ENCODE measurements at regions not wholly inside any gene's neighbourhood (a gene's known extent, or its start where the extent isn't known, plus 50 kb on each side); places are given as distances from the start of the nearest gene placed in this dataset.

GRCh38 chr1:22352355-22352754, 99.3 kb upstream of the ZBTB40 start:
- no peak for DNase-seq

DNA sequence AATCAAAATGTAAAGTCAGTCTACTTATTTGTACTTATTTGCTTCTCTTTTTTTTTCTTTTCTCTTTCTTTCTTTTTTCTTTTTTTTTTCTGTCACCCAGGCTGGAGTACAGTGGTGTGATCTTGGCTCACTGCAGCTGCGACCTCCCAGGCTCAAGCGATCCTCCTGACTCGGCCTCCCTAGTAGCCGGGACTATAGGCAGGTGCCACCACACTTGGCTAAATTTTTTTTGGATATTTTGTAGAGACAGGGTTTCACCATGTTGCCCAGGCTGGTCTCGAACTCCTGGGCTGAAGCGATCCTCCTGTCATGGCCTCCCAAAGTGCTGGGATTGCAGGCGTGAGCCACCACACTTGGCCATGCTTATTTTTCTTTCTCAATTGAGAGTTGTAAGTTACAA, 98.8 kb upstream of the ZBTB40 start:
- no peak for DNase-seq

DNA sequence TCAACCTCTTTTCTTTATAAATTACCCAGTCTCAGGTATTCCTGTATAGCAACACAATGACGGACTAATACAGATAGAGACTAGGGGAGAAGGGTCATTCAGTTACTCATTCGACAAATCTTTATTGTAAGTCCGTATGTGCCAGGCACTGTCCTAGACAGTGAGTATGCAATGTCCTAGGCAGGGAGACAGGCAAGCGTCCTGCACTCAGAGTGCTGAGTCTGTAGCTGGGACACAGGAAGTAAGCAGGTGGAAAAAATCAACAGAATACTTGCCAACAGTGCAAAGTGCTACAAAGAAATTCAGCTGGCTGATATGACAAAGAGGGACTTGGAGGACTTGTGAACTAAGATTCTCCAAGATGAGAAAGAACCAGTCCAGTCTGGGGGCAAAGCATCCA, 92.2 kb upstream of the ZBTB40 start:
- DNase-seq, result no peak

DNA sequence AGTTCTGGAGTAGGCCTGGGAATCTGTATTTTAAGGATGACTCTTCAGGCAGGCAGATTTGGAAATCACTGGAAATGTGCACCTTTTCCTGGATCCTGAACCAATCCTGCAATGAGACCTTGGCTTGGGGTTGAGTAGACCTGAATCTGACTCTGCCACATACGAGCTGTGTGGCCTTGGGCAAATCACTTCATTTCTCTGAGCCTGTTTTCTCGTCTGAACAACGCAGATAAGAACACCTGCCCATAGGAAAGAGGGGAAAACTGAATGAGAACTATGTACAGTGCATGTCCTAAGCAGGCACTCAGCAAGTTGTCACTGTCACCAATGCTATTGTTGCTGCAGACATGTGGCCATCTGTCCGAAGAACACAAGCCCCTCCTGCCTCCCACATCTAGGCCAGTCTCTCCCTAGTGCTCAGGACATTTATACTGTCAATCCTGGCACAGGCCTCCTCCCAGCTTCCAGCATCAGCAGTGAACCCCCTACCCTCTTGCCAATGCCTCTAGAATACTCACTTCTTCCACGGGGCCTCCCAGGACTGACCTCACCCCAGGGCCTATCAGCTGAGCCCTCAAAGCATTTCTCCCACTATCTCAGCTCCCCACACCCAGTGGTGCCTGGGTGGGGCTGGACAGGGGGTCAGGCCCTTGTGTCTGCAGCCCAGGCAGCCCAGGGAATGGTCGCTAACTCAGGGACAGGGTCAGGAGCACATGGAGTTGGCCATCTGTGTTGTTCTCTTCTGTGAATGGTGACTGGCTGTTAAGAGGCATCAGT, 88.8 kb upstream of the ZBTB40 start:
- DNase-seq, result no peak

DNA sequence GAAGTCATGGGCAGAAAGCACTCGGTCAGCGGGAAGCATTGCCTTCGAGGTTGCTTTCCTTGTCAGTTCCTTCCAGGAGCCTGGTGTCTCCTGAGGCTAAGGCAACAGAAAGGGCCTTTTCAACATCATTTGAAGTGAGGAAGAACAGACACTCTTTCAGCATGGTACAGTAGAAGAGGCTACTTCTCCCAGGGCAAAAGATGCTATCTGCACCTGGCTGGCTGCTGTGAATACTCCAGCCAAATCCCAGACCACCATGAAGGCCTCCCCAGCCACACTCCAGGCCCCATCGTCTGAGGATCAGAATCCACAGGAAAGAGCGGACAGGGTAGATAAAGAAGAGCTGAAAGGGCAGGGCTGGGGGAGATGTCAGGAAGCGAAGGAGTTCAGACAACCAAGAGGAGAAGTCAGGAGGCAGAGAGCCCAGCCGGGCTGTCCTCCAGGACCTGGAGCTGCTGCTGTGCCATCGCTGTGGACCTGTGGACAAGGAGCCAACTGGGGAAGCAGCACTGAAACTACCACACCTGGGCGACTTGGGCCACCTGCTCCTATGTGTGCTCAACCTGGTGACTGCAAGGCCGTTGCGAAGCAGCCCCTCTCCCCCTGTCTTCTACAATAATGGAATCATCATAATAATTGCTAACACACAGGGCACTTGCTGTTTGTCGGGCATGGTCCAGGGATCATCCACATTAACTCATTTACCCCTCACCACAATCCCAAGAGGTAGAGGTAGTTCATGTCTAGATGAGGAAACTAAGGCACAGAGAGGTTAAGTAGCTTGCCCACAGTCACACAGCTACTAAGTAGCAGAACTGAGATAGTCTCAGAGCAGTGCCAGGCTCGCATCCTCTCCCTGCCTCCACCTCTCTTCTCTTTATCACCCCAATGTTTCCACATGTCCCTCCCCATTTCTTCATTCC, 88.0 kb upstream of the ZBTB40 start:
- no peak for DNase-seq

GRCh38 chr1:22364326-22364650, 87.4 kb upstream of the ZBTB40 start:
- no peak for DNase-seq

DNA sequence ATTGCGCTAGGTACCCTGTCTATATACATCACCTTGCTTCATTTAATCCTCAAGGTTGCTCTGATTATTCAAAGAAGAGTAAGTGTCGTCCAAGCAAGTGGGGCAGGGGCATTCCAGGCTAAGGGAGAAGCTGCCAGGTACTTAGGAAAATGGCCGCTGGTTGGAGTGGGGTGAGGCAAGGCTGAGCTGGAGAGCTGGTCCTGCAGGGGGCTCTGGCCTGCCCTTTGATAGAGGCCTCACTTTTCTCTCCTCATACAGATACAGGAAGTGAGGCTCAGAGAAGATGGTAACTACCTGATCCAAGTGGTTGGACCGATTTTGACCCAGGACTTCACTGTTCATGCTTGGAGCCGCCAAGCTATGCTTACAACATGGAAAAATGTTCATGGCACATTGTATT, 86.9 kb upstream of the ZBTB40 start:
- DNase-seq, result no peak

GRCh38 chr1:22365331-22366295, 86.0 kb upstream of the ZBTB40 start:
- DNase-seq, result no peak

DNA sequence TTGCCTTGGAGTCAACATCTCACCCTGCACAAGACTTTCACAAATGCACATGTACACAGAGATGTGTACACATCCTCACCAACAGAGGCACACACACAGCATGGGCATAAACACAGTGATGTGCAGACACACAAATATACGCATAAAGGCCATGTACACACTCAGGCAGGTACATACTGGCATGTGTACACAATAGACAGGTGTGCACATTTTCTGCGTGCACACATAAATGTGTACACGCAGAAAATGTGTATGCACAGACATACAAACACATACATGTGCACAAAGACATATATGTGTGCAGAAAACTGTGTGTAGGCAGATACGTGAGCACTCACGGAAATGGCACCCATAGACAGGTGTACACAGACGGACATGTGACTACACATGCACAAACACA, 85.3 kb upstream of the ZBTB40 start:
- no peak for DNase-seq

DNA sequence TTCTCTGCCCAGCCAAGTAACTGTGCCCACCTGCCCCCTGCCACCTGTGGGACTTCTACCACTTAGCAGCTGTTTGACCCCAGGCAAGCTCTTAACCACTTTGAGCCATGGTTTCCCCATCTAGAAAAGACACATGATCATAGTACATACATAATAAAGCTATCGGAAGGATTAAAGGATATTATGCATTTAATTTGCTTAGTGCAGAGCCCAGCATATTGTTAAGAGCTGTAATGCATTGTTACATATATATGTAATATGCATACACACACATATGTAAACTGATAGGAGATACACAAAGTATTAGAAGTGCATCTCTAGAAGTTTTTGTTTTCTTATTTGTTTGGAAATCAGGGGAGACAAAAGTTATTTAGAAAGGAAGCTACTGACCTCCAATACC, 83.5 kb upstream of the ZBTB40 start:
- no peak for DNase-seq

GRCh38 chr1:22369294-22370189, 82.1 kb upstream of the ZBTB40 start:
- DNase-seq, result no peak

DNA sequence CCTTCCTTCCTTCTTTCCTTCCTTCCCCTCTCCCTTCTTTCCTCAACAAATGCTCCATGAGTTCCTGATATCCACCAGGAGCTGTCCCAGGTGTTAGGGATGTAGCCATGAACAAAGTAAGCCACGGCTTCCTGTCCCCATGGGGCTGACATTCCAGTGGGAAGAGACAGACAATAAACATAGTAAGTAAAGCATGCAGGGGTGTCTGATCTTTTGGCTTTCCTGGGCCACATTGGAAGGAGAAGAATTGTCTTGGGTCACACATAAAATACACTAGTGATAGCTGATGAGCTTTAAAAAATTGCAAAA, 81.5 kb upstream of the ZBTB40 start:
- DNase-seq, result no peak

GRCh38 chr1:22371408-22371807, 80.2 kb upstream of the ZBTB40 start:
- no peak for DNase-seq

DNA sequence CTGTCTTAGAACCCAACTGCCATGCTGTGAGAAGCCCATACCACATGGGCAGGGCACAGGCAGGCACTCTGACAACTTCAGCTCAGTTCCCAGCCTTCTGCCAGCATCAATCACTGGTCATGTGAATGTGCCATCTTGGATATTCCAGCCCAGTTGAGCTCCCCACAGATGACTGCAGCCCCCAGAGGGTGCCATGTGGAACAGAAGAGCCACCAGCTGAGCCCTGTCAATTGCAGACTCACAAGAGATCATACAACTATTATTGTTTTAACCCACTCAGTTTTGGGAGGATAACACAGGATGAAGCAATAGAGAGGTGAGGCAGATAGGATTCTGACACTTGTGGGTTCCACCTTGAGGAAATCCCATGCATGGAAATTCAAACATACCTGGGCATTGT, 78.4 kb upstream of the ZBTB40 start:
- DNase-seq, result no peak

DNA sequence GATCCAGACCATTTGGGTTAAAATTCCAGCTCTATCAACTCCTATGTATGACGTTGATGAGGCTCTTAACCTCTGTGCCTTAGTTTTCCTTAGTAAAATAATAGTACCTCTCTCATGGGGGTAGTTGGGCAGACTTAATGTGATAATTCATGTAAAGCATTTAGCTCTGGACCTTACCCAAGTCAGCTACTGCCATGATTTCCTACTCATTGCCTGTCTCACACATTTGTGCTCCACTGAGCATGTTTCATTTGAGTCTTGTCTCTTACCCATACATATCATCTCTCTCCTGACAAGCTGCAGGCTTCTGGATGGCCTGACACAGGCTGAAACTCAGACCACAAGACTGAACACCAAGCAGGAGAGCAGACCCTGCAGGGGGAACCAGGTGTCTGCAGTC, 77.7 kb upstream of the ZBTB40 start:
- no peak for DNase-seq

GRCh38 chr1:22375601-22376000, 76.0 kb upstream of the ZBTB40 start:
- no peak for DNase-seq

DNA sequence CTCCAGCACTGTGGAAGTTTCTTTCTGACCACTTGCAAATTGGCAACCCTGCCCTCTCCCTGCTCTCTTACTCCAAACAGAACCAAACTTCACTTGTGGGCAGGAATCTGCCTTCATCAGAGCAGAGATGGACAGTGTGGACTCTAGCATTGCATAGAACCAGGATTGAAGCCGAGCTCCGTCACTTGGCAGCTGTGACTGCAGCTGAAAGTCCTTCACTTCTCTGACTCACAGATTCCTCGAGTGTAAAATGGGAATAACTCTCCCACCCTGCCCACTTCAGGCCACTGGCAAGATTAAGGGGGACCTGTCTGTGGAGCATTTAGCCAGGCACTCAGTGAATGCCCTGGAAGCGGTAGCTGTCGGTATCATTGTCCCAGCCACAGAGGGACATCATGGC, 75.7 kb upstream of the ZBTB40 start:
- no peak for DNase-seq

DNA sequence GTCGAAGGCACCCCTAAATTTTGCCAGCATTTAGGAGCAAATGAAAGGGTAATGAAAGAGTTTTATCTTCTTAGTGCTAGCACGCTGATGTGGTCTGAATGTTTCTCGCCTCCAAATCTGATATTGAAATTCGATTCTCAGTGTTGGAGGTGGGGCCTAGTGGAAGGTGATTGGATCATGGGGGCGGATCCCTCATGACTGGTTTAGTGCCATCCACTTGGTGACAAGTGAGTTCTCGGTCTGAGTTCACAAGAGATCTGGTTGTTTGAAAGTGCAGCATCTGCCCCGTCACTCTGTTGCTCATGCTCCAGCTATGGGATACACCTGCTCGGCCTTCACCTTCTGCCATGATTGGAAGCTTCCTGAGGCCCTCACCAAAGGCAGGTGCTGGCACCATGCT, 75.1 kb upstream of the ZBTB40 start:
- DNase-seq, result peak; percentile 9

- DNase-seq, result no peak
Measured at GRCh38 chr1:22376976-22377375, 74.7 kb upstream of the ZBTB40 start.

- peak; percentile 55 for DNase-seq
Measured at GRCh38 chr1:22379566-22379965, 72.1 kb upstream of the ZBTB40 start.

- no peak for DNase-seq
Measured at GRCh38 chr1:22380024-22380785, 71.4 kb upstream of the ZBTB40 start.

Measured in tongue (tissue), 1 donor.